Gastrocnemius medialis (tissue), 4 donors: ENCODE measurements at regions not wholly inside any gene's neighbourhood (a gene's known extent, or its start where the extent isn't known, plus 50 kb on each side); places are given as distances from the start of the nearest gene placed in this dataset.

Experiments
- CTCF ChIP-seq, 5 experiments: fragments of 450-650 bp in 3 of 5; fragments of 200-600 bp in 2 of 5; sonication (generic) in 2 of 5; IDR thresholded peaks in 4 of 5; conservative IDR thresholded peaks in 1 of 5; 1 replicate in 4 of 5; 2 replicates in 1 of 5; pipeline ENCODE4 v1.5.1; 2016 to 2019; ENCODE audit warnings: antibody characterized with exemption in 5 of 5, mild to moderate bottlenecking in 3 of 5, moderate library complexity in 3 of 5
- POLR2A ChIP-seq, 2 donors: fragments of 450-650 bp; IDR thresholded peaks; one replicate each; pipeline ENCODE4 v1.6.1; 2017; ENCODE audit warnings: antibody characterized with exemption in 2 of 2, mild to moderate bottlenecking in 2 of 2, moderate library complexity in 2 of 2

DNA sequence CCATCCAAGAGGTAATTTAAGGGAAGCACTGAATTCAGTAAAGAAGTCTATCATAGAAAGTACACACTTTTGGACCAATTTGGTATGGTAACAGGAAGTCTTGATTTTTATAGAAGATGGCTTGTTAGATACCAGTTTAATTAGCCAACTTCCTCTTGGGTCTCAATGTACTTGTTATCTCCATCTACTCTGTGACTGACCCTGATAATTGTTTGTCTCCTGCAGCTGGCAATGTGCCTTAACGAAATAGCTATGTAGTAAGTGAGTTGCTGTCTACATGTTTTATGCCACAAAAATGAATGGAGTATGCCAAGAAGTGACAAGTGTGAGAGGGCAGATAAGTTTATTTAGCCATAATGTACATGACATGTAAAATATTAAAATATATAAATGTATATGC, 410.5 kb upstream of the MAN1A1 start:
- no peak for TF ChIP-seq CTCF (IDR thresholded peaks at IDR 0.05 in 4 of 5, conservative IDR thresholded peaks at IDR 0.05 in 1 of 5)
- TF ChIP-seq POLR2A (IDR thresholded peaks at IDR 0.05), result no peak
